Fibroblast of mammary gland (primary cell): ENCODE measurements at regions not wholly inside any gene's neighbourhood (a gene's known extent, or its start where the extent isn't known, plus 50 kb on each side); places are given as distances from the start of the nearest gene placed in this dataset.

ENCODE experiments used
- DNase-seq: peaks from one replicate; pipeline ENCODE4 v3.0.0-alpha.2; 2010; ENCODE audit warnings: low read depth
- H3K4me3 ChIP-seq: 2 replicates; pipeline ENCODE4 v1.5.1; 2011; ENCODE audit warnings: low read depth, mild to moderate bottlenecking, low read length, moderate library complexity; ENCODE audit not compliant: control insufficient read depth
- CTCF ChIP-seq: conservative IDR thresholded peaks from 2 replicates; pipeline ENCODE4 v1.5.1; 2011; ENCODE audit warnings: low read depth, low read length, inconsistent platforms; ENCODE audit not compliant: control insufficient read depth, insufficient read depth

GRCh38 chr16:6200861-6201260, 1103.3 kb upstream of the EEF2KMT start:
- DNase-seq = no peak
- no peak for TF ChIP-seq CTCF

GRCh38 chr16:6200271-6200670, 1102.7 kb upstream of the EEF2KMT start:
- no peak for DNase-seq
- no peak for TF ChIP-seq CTCF
- no peak overlapping the region for H3K4me3 ChIP-seq

More at GRCh38 chr16:6200861-6201260, 1103.3 kb upstream of the EEF2KMT start:
- H3K4me3 ChIP-seq = no peak overlapping the region

GRCh38 chr16:6195966-6196365, 1098.4 kb upstream of the EEF2KMT start:
- DNase-seq = no peak
- TF ChIP-seq CTCF = no peak
- H3K4me3 ChIP-seq = no peak overlapping the region

- no peak for TF ChIP-seq CTCF
- H3K4me3 ChIP-seq = no peak overlapping the region
- DNase-seq = no peak
Observed at GRCh38 chr16:6193718-6194117, 1096.1 kb upstream of the EEF2KMT start.

GRCh38 chr16:6192984-6193383, 1095.4 kb upstream of the EEF2KMT start:
- no peak overlapping the region for H3K4me3 ChIP-seq
- TF ChIP-seq CTCF = no peak
- no peak for DNase-seq

GRCh38 chr16:6192532-6192931, 1094.9 kb upstream of the EEF2KMT start:
- no peak for DNase-seq
- no peak for TF ChIP-seq CTCF

GRCh38 chr16:6190776-6191175, 1093.2 kb upstream of the EEF2KMT start:
- no peak for DNase-seq
- no peak overlapping the region for H3K4me3 ChIP-seq
- TF ChIP-seq CTCF = no peak

More at GRCh38 chr16:6192532-6192931, 1094.9 kb upstream of the EEF2KMT start:
- no peak overlapping the region for H3K4me3 ChIP-seq
